NCI-H524 treated with DMSO at 0.1 percent for 48 hours (cell line): ENCODE measurements at regions not wholly inside any gene's neighbourhood (a gene's known extent, or its start where the extent isn't known, plus 50 kb on each side); places are given as distances from the start of the nearest gene placed in this dataset.

ENCODE experiments used
- DNase-seq: peaks from one replicate; lab custom pipeline; 2025; lab: John Stamatoyannopoulos, UW

- DNase-seq: no peak
These were observed 183.8 kb downstream of the CCDC59 start for GRCh38 chr12:82174383-82174782.

GRCh38 chr12:82149045-82149444 is 209.1 kb downstream of the CCDC59 start:
- DNase-seq: no peak

GRCh38 chr12:82146740-82147139 is 211.4 kb downstream of the CCDC59 start:
- no peak for DNase-seq

- DNase-seq: no peak
These were observed 213.7 kb downstream of the CCDC59 start for GRCh38 chr12:82144505-82144904.

- DNase-seq: no peak
These were observed 225.8 kb downstream of the CCDC59 start for GRCh38 chr12:82132390-82132789.

GRCh38 chr12:82130762-82131161 is 227.4 kb downstream of the CCDC59 start:
- no peak for DNase-seq

- DNase-seq: no peak
These were observed 233.3 kb downstream of the CCDC59 start for GRCh38 chr12:82124711-82125380.

GRCh38 chr12:82121545-82121944 is 236.6 kb downstream of the CCDC59 start:
- no peak for DNase-seq

- DNase-seq: no peak
These were observed 237.3 kb downstream of the CCDC59 start for GRCh38 chr12:82120901-82121300.

- DNase-seq: no peak
These were observed 248.9 kb downstream of the CCDC59 start for GRCh38 chr12:82109243-82109642.

GRCh38 chr12:82108615-82109014 is 249.6 kb downstream of the CCDC59 start:
- no peak for DNase-seq

- no peak for DNase-seq
These were observed 259.0 kb downstream of the CCDC59 start for GRCh38 chr12:82099216-82099615.

GRCh38 chr12:82097877-82098276 is 260.3 kb downstream of the CCDC59 start:
- DNase-seq: no peak

GRCh38 chr12:82097438-82097837 is 260.7 kb downstream of the CCDC59 start:
- no peak for DNase-seq

- no peak for DNase-seq
These were observed 268.0 kb downstream of the CCDC59 start for GRCh38 chr12:82090165-82090564.

GRCh38 chr12:82089369-82090121 is 268.6 kb downstream of the CCDC59 start:
- no peak for DNase-seq

GRCh38 chr12:82082501-82082900 is 275.7 kb downstream of the CCDC59 start:
- DNase-seq: no peak

GRCh38 chr12:82069931-82070514 is 288.2 kb downstream of the CCDC59 start:
- DNase-seq: no peak

GRCh38 chr12:82058197-82058596 is 299.0 kb upstream of the PPFIA2 start:
- no peak for DNase-seq

GRCh38 chr12:82057770-82058169 is 298.6 kb upstream of the PPFIA2 start:
- DNase-seq: no peak

GRCh38 chr12:82055391-82055790 is 296.2 kb upstream of the PPFIA2 start:
- no peak for DNase-seq

GRCh38 chr12:82054566-82054965 is 295.4 kb upstream of the PPFIA2 start:
- DNase-seq: no peak

GRCh38 chr12:82047446-82047845 is 288.3 kb upstream of the PPFIA2 start:
- DNase-seq: no peak
